Peyer's patch (tissue), 4 donors: ENCODE measurements at regions not wholly inside any gene's neighbourhood (a gene's known extent, or its start where the extent isn't known, plus 50 kb on each side); places are given as distances from the start of the nearest gene placed in this dataset.

Experiments used
- CTCF ChIP-seq, 6 experiments: fragments of 450-650 bp in 4 of 6; fragments of 200-600 bp in 2 of 6; sonication (generic) in 1 of 6; IDR thresholded peaks; one replicate each; pipeline ENCODE4 v1.5.1; 2017 to 2019; ENCODE audit warnings: antibody characterized with exemption in 6 of 6, mild to moderate bottlenecking in 3 of 6, moderate library complexity in 1 of 6
- POLR2A ChIP-seq, 2 donors: fragments of 450-650 bp; IDR thresholded peaks; one replicate each; pipeline ENCODE4 v1.5.1; 2017; ENCODE audit warnings: antibody characterized with exemption in 2 of 2, mild to moderate bottlenecking in 2 of 2, moderate library complexity in 2 of 2

- TF ChIP-seq CTCF (IDR thresholded peaks at IDR 0.05), result no peak
- no peak for TF ChIP-seq POLR2A (IDR thresholded peaks at IDR 0.05)
Observed at GRCh38 chr3:22846566-22846965, 356.6 kb upstream of the UBE2E2 start.
